ENCODE measurements at regions not wholly inside any gene's neighbourhood (a gene's known extent, or its start where the extent isn't known, plus 50 kb on each side); places are given as distances from the start of the nearest gene placed in this dataset.
"Not testable (repeated sequence)": the region's sequence is repeated elsewhere in the genome, so short reads cannot be mapped to it uniquely, and the experiment has no call there.

DNA sequence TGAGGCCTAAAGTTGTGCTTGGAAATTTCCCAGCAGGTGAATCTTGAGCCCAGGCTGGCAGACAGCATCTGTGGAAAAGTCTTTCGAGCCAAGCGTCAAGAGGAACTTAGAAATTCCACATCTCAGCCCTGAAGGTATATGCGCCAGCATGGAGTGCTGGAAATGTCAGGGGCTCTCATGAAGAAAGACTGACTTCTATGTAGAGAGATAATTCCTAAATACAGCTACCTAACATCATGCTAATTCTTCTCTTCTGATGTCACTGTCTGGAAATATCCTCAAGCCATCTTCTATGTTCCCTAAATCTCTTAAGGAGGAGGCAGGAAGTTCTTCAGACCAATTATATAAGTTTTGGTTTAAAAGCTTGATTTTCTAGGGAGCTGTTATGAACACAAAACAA, 492.4 kb upstream of the MARCKS start:
- H3K27ac Mint-ChIP-seq: peak overlapping the region; percentile 76
- H3K4me1 Mint-ChIP-seq: peaks cover 50% of the 10 kb centered on the region
- no peaks in the 10 kb centered on the region for H3K36me3 Mint-ChIP-seq (ENCODE audit: low read depth)
- TF ChIP-seq, protein P1, sequence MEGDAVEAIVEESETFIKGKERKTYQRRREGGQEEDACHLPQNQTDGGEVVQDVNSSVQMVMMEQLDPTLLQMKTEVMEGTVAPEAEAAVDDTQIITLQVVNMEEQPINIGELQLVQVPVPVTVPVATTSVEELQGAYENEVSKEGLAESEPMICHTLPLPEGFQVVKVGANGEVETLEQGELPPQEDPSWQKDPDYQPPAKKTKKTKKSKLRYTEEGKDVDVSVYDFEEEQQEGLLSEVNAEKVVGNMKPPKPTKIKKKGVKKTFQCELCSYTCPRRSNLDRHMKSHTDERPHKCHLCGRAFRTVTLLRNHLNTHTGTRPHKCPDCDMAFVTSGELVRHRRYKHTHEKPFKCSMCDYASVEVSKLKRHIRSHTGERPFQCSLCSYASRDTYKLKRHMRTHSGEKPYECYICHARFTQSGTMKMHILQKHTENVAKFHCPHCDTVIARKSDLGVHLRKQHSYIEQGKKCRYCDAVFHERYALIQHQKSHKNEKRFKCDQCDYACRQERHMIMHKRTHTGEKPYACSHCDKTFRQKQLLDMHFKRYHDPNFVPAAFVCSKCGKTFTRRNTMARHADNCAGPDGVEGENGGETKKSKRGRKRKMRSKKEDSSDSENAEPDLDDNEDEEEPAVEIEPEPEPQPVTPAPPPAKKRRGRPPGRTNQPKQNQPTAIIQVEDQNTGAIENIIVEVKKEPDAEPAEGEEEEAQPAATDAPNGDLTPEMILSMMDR (IDR thresholded peaks at IDR 0.05): no peak
- H3K9me3 Mint-ChIP-seq: no peaks in the 10 kb centered on the region
- no peak overlapping the region for H3K4me3 Mint-ChIP-seq
- DNase-seq: no peak
- no peaks in the 10 kb centered on the region for H3K27me3 Mint-ChIP-seq (ENCODE audit: low read depth, poor library complexity)

DNA sequence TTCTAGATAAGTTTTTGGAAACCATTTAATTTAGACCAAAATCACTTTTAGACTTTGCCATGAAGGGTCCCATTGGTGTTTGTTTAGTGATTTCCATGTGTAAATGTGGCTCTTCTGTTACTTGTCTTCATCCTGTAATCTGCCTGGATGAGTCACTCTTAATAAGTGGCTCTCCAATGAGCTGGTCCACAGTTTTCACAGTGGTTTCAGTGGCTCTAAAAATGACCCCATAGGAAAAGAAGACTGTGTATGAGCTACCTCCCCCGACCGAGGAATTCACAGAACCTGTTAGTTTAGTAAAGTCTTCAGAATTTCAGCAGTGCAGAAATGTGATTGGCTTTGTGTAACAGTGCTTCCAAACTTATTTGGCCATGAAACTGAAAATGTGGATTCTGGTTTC, 492.0 kb upstream of the MARCKS start:
- no peak overlapping the region for H3K4me3 Mint-ChIP-seq
- peak overlapping the region; percentile 49 for H3K27ac Mint-ChIP-seq
- no peaks in the 10 kb centered on the region for H3K36me3 Mint-ChIP-seq (ENCODE audit: low read depth)
- H3K4me1 Mint-ChIP-seq: peaks cover 46% of the 10 kb centered on the region
- H3K27me3 Mint-ChIP-seq (ENCODE audit: low read depth, poor library complexity): no peaks in the 10 kb centered on the region
- no peaks in the 10 kb centered on the region for H3K9me3 Mint-ChIP-seq
- TF ChIP-seq, protein P1 (IDR thresholded peaks at IDR 0.05): no peak
- DNase-seq: no peak

DNA sequence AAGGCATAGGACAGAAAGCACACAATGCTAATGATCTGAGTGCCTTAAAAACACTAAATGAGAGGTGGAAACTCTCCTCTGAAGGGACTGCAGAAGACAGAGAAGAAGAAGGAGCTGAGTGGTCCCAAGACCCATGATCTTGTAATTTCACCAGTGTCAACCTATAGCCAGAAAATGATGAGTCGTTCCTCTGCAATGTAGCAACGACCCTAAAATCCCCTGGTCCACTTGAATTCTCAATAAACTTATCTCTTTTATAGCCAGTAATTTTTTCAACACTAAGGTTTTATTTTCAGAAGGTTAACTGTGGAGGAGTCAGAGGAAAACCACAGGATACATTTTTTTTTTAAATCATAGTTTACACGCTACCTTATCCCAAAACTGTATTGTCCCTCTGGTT, 490.6 kb upstream of the MARCKS start:
- H3K27me3 Mint-ChIP-seq (ENCODE audit: low read depth, poor library complexity): no peaks in the 10 kb centered on the region
- no peak overlapping the region for H3K27ac Mint-ChIP-seq
- H3K4me1 Mint-ChIP-seq: peaks cover 38% of the 10 kb centered on the region
- no peak overlapping the region for H3K4me3 Mint-ChIP-seq
- no peaks in the 10 kb centered on the region for H3K9me3 Mint-ChIP-seq
- H3K36me3 Mint-ChIP-seq (ENCODE audit: low read depth): no peaks in the 10 kb centered on the region
- TF ChIP-seq, protein P1 (IDR thresholded peaks at IDR 0.05): no peak
- no peak for DNase-seq

DNA sequence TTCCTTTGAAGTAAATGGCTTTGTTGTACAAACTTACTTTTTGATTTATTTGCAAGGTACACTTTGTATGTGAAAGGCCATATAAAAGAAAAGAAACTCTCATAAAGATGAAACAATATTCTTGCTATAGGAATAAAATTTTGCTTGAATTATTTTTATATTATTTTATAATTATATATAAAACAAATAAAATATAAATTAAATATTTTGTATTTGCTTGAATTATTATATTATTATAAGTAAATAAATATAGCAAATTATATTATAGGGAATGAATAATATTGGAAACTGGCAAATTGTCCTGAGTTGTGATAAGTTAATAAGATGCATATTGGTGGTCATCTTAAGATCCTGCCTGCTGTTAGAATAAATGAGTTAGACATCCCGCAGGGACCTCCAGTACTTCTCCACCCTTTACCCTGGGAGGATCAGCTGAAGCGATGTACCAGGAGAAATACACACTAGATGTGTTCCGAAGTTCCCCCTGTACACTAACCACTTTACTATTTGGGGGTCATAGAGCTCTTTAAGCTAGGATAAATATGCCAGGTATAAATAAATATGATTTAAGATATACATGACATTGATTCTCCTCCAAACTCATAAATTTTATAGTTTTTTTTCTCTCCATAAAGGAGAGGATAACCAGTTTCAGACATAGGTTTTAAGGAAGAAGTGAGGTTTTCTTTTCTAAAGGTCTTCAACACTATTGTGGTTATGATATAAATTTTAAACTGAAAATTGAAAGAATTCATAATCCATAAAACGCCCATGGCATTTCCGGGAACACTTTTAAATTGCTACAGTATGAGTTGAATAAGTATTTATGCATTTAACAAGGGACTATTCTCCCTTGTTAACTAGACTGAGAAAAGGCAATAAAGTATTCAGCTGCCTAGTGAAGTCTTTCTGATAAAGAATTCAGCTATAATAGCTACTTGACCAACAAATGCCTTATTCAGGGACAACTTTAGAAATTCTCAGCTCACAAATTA, 486.3 kb upstream of the MARCKS start:
- DNase-seq: no peak
- no peak overlapping the region for H3K27ac Mint-ChIP-seq

DNA sequence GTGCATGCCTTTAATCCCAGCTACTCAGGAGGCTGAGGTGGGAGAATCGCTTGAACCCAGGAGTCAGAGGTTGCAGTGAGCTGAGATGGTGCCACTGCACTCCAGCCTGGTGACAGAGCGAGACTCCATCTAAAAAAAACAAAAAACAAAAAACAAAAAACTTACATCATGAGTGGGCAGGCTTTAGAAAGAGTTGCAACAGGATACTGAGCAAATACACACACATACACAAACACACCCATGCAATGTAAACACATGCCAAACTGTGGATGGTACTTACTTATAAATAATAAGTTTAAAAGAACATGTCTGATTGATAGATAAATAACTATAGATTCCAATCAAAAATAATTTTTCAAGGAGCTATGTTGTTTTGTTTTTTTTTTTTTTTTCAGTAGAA, 481.7 kb upstream of the MARCKS start:
- not testable (repeated sequence) for H3K4me3 Mint-ChIP-seq; H3K9me3 Mint-ChIP-seq; H3K27ac Mint-ChIP-seq; H3K36me3 Mint-ChIP-seq (ENCODE audit: low read depth); DNase-seq; H3K27me3 Mint-ChIP-seq (ENCODE audit: low read depth, poor library complexity)
- H3K4me1 Mint-ChIP-seq: peaks cover 42% of the 10 kb centered on the region

More for the DNA sequence above, 486.3 kb upstream of the MARCKS start:
- H3K27me3 Mint-ChIP-seq (ENCODE audit: low read depth, poor library complexity): no peaks in the 10 kb centered on the region
- no peaks in the 10 kb centered on the region for H3K36me3 Mint-ChIP-seq (ENCODE audit: low read depth)
- no peak overlapping the region for H3K4me3 Mint-ChIP-seq
- TF ChIP-seq, protein P1 (IDR thresholded peaks at IDR 0.05): no peak
- H3K9me3 Mint-ChIP-seq: no peaks in the 10 kb centered on the region
- H3K4me1 Mint-ChIP-seq: peaks cover 9% of the 10 kb centered on the region

DNA sequence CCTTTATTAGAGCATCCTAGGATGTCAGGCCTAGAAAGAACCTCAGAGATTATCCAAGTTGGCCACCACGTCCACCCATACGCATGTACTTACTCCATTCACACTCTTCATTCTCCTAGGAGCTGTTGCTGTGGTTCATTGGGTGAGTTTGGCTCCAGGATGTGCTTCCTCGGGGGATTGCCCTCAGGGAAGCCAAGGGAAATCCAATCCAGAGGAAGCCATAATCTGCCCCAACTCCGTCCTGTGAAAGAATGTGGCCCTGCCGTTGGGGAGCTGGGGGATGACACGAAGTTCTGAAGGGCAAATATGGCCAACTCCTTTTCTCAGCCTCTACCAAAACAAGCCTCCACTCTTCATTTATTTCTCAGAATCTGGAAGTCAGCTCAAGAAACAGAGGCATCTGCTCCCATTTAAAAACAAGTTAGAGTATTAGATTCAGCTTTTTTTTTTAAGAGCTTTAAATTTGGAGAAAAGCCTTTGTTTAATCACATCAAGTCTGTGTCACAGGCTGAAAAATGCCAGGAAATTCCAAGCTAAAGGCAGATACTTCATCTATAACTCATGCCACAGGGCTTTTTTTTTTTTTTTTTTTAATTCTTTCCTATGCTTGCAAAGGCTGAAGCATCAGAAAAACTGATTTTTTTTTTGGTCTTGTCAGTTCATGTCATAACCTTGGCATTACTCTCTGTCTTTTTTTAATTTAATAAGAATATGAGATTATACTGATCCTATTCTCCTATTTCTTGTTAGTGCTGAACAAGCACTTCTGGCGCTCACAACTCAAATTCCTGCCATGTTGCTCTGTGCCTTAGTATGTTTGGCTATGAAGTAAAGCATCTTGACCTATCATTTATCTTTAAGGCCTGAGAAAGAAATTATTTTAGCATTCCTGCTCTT, 480.9 kb upstream of the MARCKS start:
- no peak for DNase-seq
- H3K27me3 Mint-ChIP-seq (ENCODE audit: low read depth, poor library complexity): no peaks in the 10 kb centered on the region
- peak overlapping the region; percentile 56 for H3K27ac Mint-ChIP-seq
- peaks cover 39% of the 10 kb centered on the region for H3K4me1 Mint-ChIP-seq
- TF ChIP-seq, protein P1 (IDR thresholded peaks at IDR 0.05): no peak
- H3K4me3 Mint-ChIP-seq: no peak overlapping the region
- no peaks in the 10 kb centered on the region for H3K9me3 Mint-ChIP-seq
- H3K36me3 Mint-ChIP-seq (ENCODE audit: low read depth): no peaks in the 10 kb centered on the region

All from nephron progenitor cell (in vitro differentiated cells).